Endothelial cell of umbilical vein (primary cell): ENCODE measurements at regions not wholly inside any gene's neighbourhood (a gene's known extent, or its start where the extent isn't known, plus 50 kb on each side); places are given as distances from the start of the nearest gene placed in this dataset.

Experiments
- BruUV-seq: library from RNA; stranded (reverse); fragments of 400-500 nt; replicated peaks from 2 replicates; lab custom pipeline; 2021; lab: Mats Ljungman, UMichigan
- CTCF ChIA-PET: fragments of 300-600, 350-600 bp; sonication (Branson Sonifier 250); formaldehyde crosslinking; loops from one replicate; lab custom pipeline; 2021; ENCODE audit warnings: antibody characterized with exemption, inconsistent platforms; lab: Charles Lee
- POLR2A ChIA-PET: fragments of 300-600, 350-600 bp; sonication (Branson Sonifier 250); formaldehyde crosslinking; loops from one replicate; lab custom pipeline; 2021; ENCODE audit warnings: antibody characterized with exemption, inconsistent platforms; lab: Charles Lee
- DNase-seq: peaks from one replicate; pipeline ENCODE4 v3.0.0-alpha.2; 2011; ENCODE audit warnings: low read depth, low spot score
- FAIRE-seq: peaks from 2 replicates; lab custom pipeline; 2011; peaks lifted over from hg19 to GRCh38; lab: Jason Lieb, UNC
- H2AFZ ChIP-seq: 2 replicates; pipeline ENCODE4 v1.6.0; 2012; ENCODE audit warnings: low read depth, low read length, control low read depth, inconsistent platforms
- H3K27ac ChIP-seq: 2 replicates; pipeline ENCODE4 v1.5.1; 2011; ENCODE audit warnings: low read depth, mild to moderate bottlenecking, control low read depth, low read length, moderate library complexity; ENCODE audit not compliant: insufficient read depth
- H3K27me3 ChIP-seq, 2 experiments: 2 replicates each; pipeline versions ENCODE4 v1.6.0 to v1.6.1; 2011; ENCODE audit warnings: low read length in 2 of 2, mixed read lengths in 1 of 2; ENCODE audit not compliant: control insufficient read depth in 2 of 2, insufficient read depth in 2 of 2
- H3K36me3 ChIP-seq, 2 experiments: 2 replicates in 1 of 2; 3 replicates in 1 of 2; pipeline ENCODE4 v1.5.1; 2011; ENCODE audit warnings: low read length in 2 of 2, mild to moderate bottlenecking in 1 of 2, moderate library complexity in 1 of 2; ENCODE audit not compliant: control insufficient read depth in 2 of 2, insufficient read depth in 2 of 2; ENCODE audit errors: extremely low read depth in 1 of 2
- H3K4me1 ChIP-seq: 3 replicates; pipeline ENCODE4 v1.5.1; 2011; ENCODE audit warnings: mild to moderate bottlenecking, low read length; ENCODE audit not compliant: control insufficient read depth, insufficient read depth; ENCODE audit errors: extremely low read depth
- H3K4me2 ChIP-seq: 2 replicates; pipeline ENCODE4 v1.6.1; 2011; ENCODE audit warnings: low read length, control low read depth, mixed read lengths; ENCODE audit not compliant: insufficient read depth
- H3K4me3 ChIP-seq, 3 experiments: fragments of 200-600 bp in 1 of 3; sonication (generic), shearing (Covaris generic) in 1 of 3; replicated peaks in 1 of 3; 2 replicates each; pipeline ENCODE4 v1.5.1; 2011 to 2016; ENCODE audit warnings: control low read depth in 3 of 3, low read length in 3 of 3, mild to moderate bottlenecking in 2 of 3, inconsistent platforms in 1 of 3, low read depth in 1 of 3, moderate library complexity in 1 of 3; ENCODE audit not compliant: insufficient read depth in 1 of 3
- H3K79me2 ChIP-seq: 2 replicates; pipeline ENCODE4 v1.6.0; 2012; ENCODE audit warnings: low read length, inconsistent platforms; ENCODE audit not compliant: control insufficient read depth, insufficient read depth
- H3K9ac ChIP-seq: replicated peaks from 2 replicates; pipeline ENCODE3; 2011; ENCODE audit warnings: low read length, control low read depth; ENCODE audit not compliant: insufficient read depth; ENCODE audit errors: extremely low read depth
- H3K9me1 ChIP-seq: replicated peaks from 3 replicates; pipeline ENCODE4 v1.6.0; 2011; ENCODE audit warnings: mild to moderate bottlenecking, low read length; ENCODE audit not compliant: control insufficient read depth, insufficient read depth; ENCODE audit errors: extremely low read depth
- H3K9me3 ChIP-seq: replicated peaks from 2 replicates; pipeline ENCODE4 v1.5.1; 2012; ENCODE audit warnings: low read length, inconsistent platforms; ENCODE audit not compliant: control insufficient read depth, insufficient read depth
- H4K20me1 ChIP-seq: replicated peaks from 2 replicates; pipeline ENCODE3; 2011; ENCODE audit warnings: mild to moderate bottlenecking, low read length; ENCODE audit not compliant: control insufficient read depth, insufficient read depth; ENCODE audit errors: extremely low read depth
- CTCF ChIP-seq, 2 donors: IDR thresholded peaks; 1 replicate in 1 of 2; 2 replicates in 1 of 2; pipeline ENCODE4 v1.5.1; 2011; ENCODE audit warnings: low read length in 2 of 2, mild to moderate bottlenecking in 2 of 2, moderate library complexity in 2 of 2, control low read depth in 1 of 2, inconsistent platforms in 1 of 2, low read depth in 1 of 2; ENCODE audit not compliant: insufficient read depth in 1 of 2; ENCODE audit errors: extremely low read depth in 1 of 2
- EZH2 ChIP-seq: IDR thresholded peaks from 2 replicates; pipeline ENCODE4 v1.6.1; 2012; ENCODE audit warnings: borderline replicate concordance, low read depth, mild to moderate bottlenecking, moderate library complexity, low read length, inconsistent platforms; ENCODE audit not compliant: severe bottlenecking
- FOS ChIP-seq: IDR thresholded peaks from 2 replicates; pipeline ENCODE4 v1.6.1; 2011; ENCODE audit warnings: mild to moderate bottlenecking, low read length, moderate library complexity, borderline replicate concordance; ENCODE audit not compliant: insufficient read depth
- GATA2 ChIP-seq: IDR thresholded peaks from 2 replicates; pipeline ENCODE4 v1.7.0; 2011; ENCODE audit warnings: low read depth, mild to moderate bottlenecking, moderate library complexity, mixed read lengths, low read length; ENCODE audit not compliant: insufficient read length, insufficient read depth
- JUN ChIP-seq: IDR thresholded peaks from 2 replicates; pipeline ENCODE4 v1.6.1; 2011; ENCODE audit warnings: borderline replicate concordance, low read depth; ENCODE audit not compliant: insufficient read length, insufficient read depth
- MYC ChIP-seq: IDR thresholded peaks from one replicate; pipeline ENCODE4 v1.6.1; 2011; ENCODE audit warnings: mild to moderate bottlenecking, low read depth, low read length
- POLR2A ChIP-seq: IDR thresholded peaks from 2 replicates; pipeline ENCODE4 v1.6.1; 2012; ENCODE audit warnings: low read depth, mild to moderate bottlenecking, control low read depth, low read length
- POLR2AphosphoS5 ChIP-seq: IDR thresholded peaks from 2 replicates; pipeline ENCODE4 v1.6.1; 2012; ENCODE audit warnings: low read depth, mild to moderate bottlenecking, control low read depth, low read length, moderate library complexity; ENCODE audit not compliant: insufficient read depth
- dilution Hi-C: fragments of 300-500 bp; cut with MboI; formaldehyde crosslinking; loops from one replicate; pipeline ENCODE4 v1.15.0; 2019; ENCODE audit warnings: low sequenced_read_pairs; ENCODE audit not compliant: extremely low pct_ligation_motif_present
- intact Hi-C: fragments of 100-400 bp; cut with micrococcal nuclease; formaldehyde crosslinking; loops from one replicate; pipeline ENCODE4 v1.10.0; 2022
- TF ChIP-seq, protein P1 (sequence below): IDR thresholded peaks from 2 replicates; pipeline ENCODE4 v1.6.1; 2011; ENCODE audit not compliant: insufficient read depth, insufficient read length

GRCh38 chr1:56313560-56313959 is 265.8 kb downstream of the PLPP3 start:
- TF ChIP-seq POLR2AphosphoS5 (no peak), MYC (no peak), GATA2 (no peak), CTCF (IDR thresholded peaks at IDR 0.05; ENCODE audit: extremely low read depth in 1 of 2, insufficient read depth in 1 of 2, low read depth in 1 of 2, low read length in 2 of 2) (no peak), POLR2A (no peak), JUN (no peak), FOS (no peak), EZH2 (no peak)
- TF ChIP-seq, protein P1, sequence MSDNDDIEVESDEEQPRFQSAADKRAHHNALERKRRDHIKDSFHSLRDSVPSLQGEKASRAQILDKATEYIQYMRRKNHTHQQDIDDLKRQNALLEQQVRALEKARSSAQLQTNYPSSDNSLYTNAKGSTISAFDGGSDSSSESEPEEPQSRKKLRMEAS, result no peak
- no peak for FAIRE-seq
- Histone ChIP-seq H4K20me1 (no peaks in the 10 kb centered on the region), H3K27me3 (no peaks in the 10 kb centered on the region), H3K9me1 (no peaks in the 10 kb centered on the region), H3K27ac (no peak overlapping the region), H3K4me3 (no peak overlapping the region), H3K36me3 (no peaks in the 10 kb centered on the region), H3K9ac (no peak overlapping the region), H3K4me2 (no peak overlapping the region), H3K9me3 (no peaks in the 10 kb centered on the region), H3K4me1 (no peaks in the 10 kb centered on the region), H2AFZ (no peak overlapping the region), H3K79me2 (no peaks in the 10 kb centered on the region)
- no TSS peak for BruUV-seq
- ChIA-PET CTCF (no interaction called here), POLR2A (no interaction called here)
- dilution Hi-C loops (no loop called here), intact Hi-C loops (no loop called here)
- no peak for DNase-seq
